ENCODE measurements at regions not wholly inside any gene's neighbourhood (a gene's known extent, or its start where the extent isn't known, plus 50 kb on each side); places are given as distances from the start of the nearest gene placed in this dataset.

- TF ChIP-seq TSHZ1 (tag by site-specific recombination; IDR thresholded peaks at IDR 0.05; ENCODE audit: borderline replicate concordance) (no peak), ZNF555 (tag by site-specific recombination; conservative IDR thresholded peaks at IDR 0.05) (no peak), ZIC2 (tag by site-specific recombination; IDR thresholded peaks at IDR 0.05) (no peak), ZNF670 (tag by site-specific recombination; IDR thresholded peaks at IDR 0.05; ENCODE audit: low read depth) (no peak), ZNF280D (tag by site-specific recombination; IDR thresholded peaks at IDR 0.05) (no peak), ZNF843 (tag by site-specific recombination; IDR thresholded peaks at IDR 0.05) (no peak)
Observed at GRCh38 chr5:123949807-123950340, 437.9 kb downstream of the CSNK1G3 start (continued).

- H3K4me3 ChIP-seq (ENCODE audit: low read depth, low read length): no peak overlapping the region
- TF ChIP-seq PRDM1 (tag by site-specific recombination; IDR thresholded peaks at IDR 0.05): no peak
- TF ChIP-seq ZNF747 (tag by site-specific recombination; IDR thresholded peaks at IDR 0.05): no peak
- TF ChIP-seq ZNF626 (tag by site-specific recombination; IDR thresholded peaks at IDR 0.05): no peak
- TF ChIP-seq ZNF138 (tag by site-specific recombination; IDR thresholded peaks at IDR 0.05; ENCODE audit: borderline replicate concordance): no peak
- ChIA-PET CTCF (interaction anchor here (0.7 kb wide), 1 partner anchor 278 kb away, joined by 4 read pairs; no protein-coding TSS in a partner anchor), POLR2A (no interaction called here)
- H3K36me3 ChIP-seq (ENCODE audit: control insufficient read depth in 2 of 2, insufficient read depth in 1 of 2, low read length in 2 of 2): no peaks in the 10 kb centered on the region
- H3K27ac ChIP-seq (ENCODE audit: extremely low read depth, low read depth, low read length): no peak overlapping the region
- 0 out of 2 replicates have a peak, but pooled peaks cover 3% of the 10 kb centered on the region for H3K4me1 ChIP-seq (ENCODE audit: control insufficient read depth, insufficient read depth, low read length)
- H3K9me3 ChIP-seq (ENCODE audit: control insufficient read depth, insufficient read depth, low read depth, low read length): no peaks in the 10 kb centered on the region
Observed at GRCh38 chr5:123949043-123949804, 437.2 kb downstream of the CSNK1G3 start.

GRCh38 chr5:123947797-123948196 is 435.8 kb downstream of the CSNK1G3 start:
- CTCF ChIA-PET: no interaction called here
- Histone ChIP-seq H3K4me1 (ENCODE audit: control insufficient read depth, insufficient read depth, low read length) (0 out of 2 replicates have a peak, but pooled peaks cover 3% of the 10 kb centered on the region), H3K36me3 (ENCODE audit: control insufficient read depth in 2 of 2, insufficient read depth in 1 of 2, low read length in 2 of 2) (no peaks in the 10 kb centered on the region), H3K9me3 (ENCODE audit: control insufficient read depth, insufficient read depth, low read depth, low read length) (no peaks in the 10 kb centered on the region), H3K27ac (ENCODE audit: extremely low read depth, low read depth, low read length) (no peak overlapping the region), H3K4me3 (ENCODE audit: low read depth, low read length) (no peak overlapping the region)
- POLR2A ChIA-PET: no interaction called here
- TF ChIP-seq ZNF837 (tag by site-specific recombination; IDR thresholded peaks at IDR 0.05): no peak
- TF ChIP-seq BCL6B (tag by site-specific recombination; IDR thresholded peaks at IDR 0.05): no peak
- no peak for TF ChIP-seq ZNF549 (tag by site-specific recombination; IDR thresholded peaks at IDR 0.05)
- no peak for TF ChIP-seq ZBTB10 (tag by site-specific recombination; IDR thresholded peaks at IDR 0.05)
- TF ChIP-seq TSHZ1 (tag by site-specific recombination; IDR thresholded peaks at IDR 0.05; ENCODE audit: borderline replicate concordance): no peak
- no peak for TF ChIP-seq GLI4 (tag by site-specific recombination; IDR thresholded peaks at IDR 0.05)
- no peak for TF ChIP-seq ZNF146 (tag by site-specific recombination; IDR thresholded peaks at IDR 0.05)
- no peak for TF ChIP-seq KLF1 (tag by site-specific recombination; IDR thresholded peaks at IDR 0.05)

Data from HEK293 (cell line).